Activated CD4-positive, CD25-positive, alpha-beta regulatory T cell treated with anti-CD3 and anti-CD28 coated beads, Interleukin-2, amount 50 U/mL, for 24 hours (primary cell): ENCODE measurements at regions not wholly inside any gene's neighbourhood (a gene's known extent, or its start where the extent isn't known, plus 50 kb on each side); places are given as distances from the start of the nearest gene placed in this dataset.

Source experiments
- ATAC-seq, 2 donors: fragments of 150-1000 bp; cut with Tn5 transposase; one replicate each; pipeline ENCODE4 v1.10.0; 2021; ENCODE audit warnings: mild to moderate bottlenecking in 1 of 2, moderate library complexity in 1 of 2

- no peak for ATAC-seq
These were observed 107.3 kb upstream of the CCDC196 start for GRCh38 chr14:66378712-66379505.

- ATAC-seq: no peak
These were observed 106.0 kb upstream of the CCDC196 start for GRCh38 chr14:66380143-66380542.

DNA sequence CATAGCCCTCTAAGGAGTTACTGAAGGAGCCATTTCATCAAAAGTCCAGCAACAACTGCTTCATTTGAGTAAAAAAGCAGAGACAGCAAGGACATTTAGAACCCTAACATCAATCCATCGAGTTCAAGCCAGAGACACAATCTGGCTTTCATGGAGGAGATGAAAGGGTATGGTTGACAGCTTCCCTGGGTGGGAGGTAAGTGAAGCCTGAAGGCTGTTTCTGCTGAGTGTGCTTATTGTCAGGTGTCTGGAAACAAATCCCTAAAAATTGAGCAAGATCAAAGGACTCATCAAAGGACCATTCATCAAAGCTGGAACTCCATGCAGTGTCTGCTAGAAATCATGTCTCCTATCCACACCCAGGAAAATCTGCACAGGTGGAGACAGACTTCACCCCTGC is 104.4 kb upstream of the CCDC196 start:
- ATAC-seq: no peak

DNA sequence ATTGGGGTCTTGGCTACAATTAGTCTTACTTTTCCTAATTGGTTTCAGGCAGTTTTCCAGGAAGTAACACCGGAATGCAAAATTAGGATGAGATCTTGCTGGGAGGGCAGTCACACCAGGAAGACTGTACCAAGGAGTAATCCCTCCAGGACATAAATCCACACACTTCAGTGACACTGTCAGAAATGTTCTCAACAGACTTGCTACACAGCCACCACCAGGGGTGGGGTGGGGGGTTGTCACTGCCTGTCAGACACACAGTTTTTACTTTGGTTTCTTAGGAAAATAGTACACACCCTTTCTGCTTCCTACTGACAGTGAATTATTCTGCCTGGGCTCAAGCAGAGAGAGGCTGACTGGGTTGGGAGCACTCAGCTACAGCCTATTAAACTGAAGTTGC is 102.9 kb upstream of the CCDC196 start:
- no peak for ATAC-seq

GRCh38 chr14:66383771-66384170 is 102.4 kb upstream of the CCDC196 start:
- ATAC-seq: peak in 1 of 2 donors; percentile 38

DNA sequence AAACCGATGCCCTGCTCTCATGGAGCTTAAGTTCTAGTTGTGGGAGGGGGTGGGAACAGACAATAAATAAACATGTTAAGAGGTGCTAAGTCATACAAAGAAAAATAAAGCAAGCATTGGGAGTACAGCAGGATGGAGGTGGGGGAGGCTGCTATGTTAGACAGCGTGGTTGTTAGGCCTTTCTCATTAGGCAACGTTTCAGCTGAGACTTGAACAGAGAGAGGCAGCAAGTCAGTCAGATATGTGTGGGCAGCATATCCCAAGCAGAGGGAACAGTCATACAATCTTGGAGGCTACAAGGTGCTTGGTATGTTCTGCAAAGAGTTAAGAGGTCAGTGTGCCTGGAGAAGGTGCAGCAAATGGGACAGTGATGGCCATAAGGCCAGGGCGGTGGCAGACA is 97.7 kb upstream of the CCDC196 start:
- no peak for ATAC-seq

DNA sequence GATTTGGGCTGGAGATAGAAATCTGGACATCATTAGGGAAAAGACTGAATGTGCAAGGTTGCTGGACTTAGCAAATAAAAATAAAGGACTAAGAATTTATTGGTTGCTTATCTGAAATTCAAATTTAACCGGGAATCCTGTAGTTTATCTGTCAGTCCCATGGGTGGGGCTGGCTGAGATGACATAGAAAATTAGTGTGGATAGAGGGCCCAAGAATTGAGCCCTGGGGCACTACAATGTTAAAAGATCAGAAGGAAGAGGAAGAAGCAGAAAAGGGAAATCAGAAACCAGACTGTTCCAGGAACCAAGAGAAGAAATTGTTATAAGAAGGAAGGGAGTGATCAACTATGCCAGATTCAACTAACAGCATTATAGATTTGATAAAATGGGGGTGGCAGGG is 96.7 kb upstream of the CCDC196 start:
- ATAC-seq: no peak

DNA sequence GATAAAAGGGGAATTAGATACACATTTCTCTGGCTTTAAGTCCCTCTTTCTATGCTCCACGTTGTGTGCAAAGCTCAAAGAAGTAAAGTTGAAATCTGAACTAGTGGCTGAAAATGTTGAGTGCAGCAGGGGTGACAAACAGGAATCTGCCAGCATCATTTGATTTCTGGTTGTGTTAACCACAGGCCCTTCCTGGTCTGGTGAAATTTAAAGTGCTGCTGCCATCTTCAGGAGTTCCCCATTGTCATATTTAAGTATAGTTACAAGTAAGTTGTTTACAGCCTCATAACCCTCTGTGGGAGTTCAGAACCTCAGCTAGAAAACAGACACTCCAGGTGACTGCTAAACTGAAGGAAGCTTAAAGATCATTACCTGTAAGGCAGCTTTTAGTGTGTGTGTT is 90.9 kb upstream of the CCDC196 start:
- peak; percentile 21 to 48 for ATAC-seq

DNA sequence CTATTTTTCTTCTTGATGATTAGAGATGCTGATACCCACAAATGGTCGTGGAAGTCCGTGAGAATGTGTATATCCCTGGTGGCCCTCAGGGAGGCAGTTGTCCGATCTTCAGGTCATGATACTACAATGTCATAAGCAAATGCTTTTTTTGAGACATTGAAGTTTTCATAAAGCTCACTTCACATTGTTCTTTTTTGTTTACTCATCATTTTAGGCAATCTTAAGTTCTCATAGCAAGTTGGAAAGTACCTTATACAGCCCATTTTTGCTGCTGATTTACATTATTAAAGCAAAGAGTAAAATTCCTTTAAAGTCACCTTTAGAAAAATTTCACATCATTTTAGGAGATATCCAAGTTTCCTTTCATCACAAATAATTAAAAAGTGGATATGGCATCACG is 90.0 kb upstream of the CCDC196 start:
- no peak for ATAC-seq

GRCh38 chr14:66398437-66398836 is 87.7 kb upstream of the CCDC196 start:
- ATAC-seq: peak; percentile 30 to 38

- no peak for ATAC-seq
These were observed 84.6 kb upstream of the CCDC196 start for GRCh38 chr14:66401449-66402095.

GRCh38 chr14:66403183-66403582 is 83.0 kb upstream of the CCDC196 start:
- ATAC-seq: no peak

DNA sequence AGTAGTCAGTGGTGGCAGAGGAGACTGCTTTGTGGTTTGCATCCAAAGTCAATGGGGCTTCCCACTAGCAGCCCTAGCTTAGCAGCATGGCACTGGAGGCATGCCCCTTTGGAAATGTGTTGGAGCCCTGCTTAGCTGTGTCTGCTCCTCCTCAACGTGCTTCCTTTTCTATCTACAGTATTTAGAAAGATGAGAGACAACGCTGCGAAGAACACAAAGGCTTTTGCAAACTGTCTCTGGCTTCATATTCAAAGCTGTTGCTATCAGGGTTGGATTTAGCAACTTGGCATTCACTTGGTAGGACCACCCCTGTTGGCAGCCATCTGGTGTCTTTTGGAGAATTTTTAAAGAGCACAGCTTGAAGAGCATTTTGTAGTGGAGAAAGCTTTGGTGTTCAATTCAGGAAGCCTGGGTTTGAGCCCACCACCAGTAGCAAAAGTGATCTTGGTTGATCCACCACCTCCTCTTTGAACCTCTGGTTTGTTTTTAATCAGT is 82.1 kb upstream of the CCDC196 start:
- ATAC-seq: no peak

DNA sequence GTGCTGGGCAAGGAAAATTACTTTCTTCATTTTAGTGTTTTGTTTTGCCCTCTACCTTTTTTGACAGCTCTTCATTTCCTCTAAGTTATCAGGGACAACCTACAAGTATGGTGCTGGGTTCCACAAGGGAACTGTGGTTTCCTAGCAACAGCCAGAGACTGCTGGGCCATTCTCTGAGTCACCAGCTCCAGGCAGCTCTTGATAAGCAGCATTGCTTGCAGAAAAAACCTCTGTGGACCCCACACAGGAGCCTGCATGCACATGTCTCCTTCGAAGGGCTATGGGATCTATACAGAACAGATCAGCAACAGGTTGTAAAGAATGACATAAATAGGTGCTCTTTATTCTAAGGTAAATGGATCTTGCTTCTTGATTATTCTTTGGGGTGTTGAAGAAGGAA is 81.0 kb upstream of the CCDC196 start:
- ATAC-seq: no peak

- ATAC-seq: no peak
These were observed 72.3 kb upstream of the CCDC196 start for GRCh38 chr14:66413901-66414300.

DNA sequence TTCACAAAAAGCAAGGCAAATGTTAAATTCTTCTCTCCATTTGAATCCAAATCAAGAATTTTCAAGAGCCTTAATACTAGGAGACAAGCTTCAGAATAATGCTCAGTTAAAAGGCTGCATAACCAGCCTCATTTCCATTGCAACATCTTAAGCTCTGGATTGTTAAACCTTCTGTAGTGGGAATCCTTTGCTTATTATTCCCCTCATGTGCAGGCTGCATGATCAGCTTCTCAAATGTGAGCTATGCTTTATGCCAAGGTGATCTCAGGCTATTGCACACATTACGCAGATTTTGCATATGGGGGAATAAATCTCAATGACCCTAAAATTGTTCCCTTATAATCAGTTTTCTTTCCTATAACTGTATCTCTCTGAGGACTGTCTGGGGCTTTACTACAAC is 71.7 kb upstream of the CCDC196 start:
- no peak for ATAC-seq

- ATAC-seq: no peak
These were observed 65.7 kb upstream of the CCDC196 start for GRCh38 chr14:66420251-66421006.

DNA sequence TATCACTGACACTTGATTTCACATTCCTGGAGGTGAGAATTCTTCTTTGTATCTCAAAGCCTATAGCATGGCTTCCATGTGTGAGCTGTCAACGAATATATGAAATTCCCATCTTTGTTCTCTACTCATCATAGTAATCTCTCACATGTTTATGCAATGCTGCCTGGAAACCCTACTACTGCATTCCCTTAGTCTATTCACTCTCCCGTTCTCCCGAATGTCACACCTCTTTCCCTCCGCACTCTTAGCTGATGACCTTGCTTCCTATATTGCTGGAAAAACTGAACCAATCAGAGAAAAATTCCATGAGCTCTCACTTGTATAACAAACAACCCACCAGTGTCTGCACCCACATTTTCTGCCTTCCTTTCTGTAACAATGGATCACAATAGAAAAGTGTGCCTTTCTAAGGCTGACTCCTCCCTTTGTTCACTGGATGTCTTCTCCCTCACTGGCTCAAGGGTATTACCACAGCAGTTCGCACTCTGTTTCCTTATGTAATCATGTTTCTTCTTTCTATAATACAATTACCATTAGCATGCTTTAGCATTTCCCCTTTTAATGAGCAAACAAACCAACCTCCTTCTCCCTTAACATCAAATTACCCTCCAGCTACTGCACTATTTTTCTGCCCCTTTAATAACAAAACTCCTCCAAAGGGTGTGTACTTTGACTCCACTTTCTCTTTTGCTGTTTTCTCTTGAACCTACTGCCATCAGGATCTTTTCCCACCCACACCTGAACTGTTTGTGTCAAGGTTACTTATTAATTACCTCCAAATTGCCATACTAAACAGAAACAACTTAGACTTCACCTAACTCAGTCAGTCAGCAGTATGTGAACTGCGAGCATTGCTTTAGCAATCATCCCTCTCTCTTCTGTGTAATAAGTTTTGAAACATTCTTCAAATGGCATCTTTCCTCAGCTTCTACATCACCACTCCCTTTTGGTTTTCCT is 63.9 kb upstream of the CCDC196 start:
- no peak for ATAC-seq

DNA sequence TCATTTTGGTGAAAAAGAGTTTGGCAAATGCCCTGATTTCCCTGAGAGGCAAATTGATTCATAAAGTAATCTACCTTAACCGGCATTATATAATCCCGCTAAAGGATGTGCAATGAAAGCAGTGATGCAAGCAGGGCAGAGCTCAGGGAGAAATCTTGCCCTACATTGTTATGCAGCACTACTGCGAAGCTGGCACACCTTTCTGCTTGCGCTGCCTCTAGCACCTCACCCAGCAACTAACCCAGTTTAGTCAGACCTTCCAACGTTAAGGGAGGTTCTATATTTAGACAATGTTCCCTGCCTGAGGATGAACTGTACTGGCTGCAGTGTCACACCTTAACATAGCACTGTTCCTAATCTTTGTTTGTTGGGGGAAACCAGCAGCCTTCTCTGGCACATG is 60.8 kb upstream of the CCDC196 start:
- no peak for ATAC-seq

- no peak for ATAC-seq
These were observed 59.7 kb upstream of the CCDC196 start for GRCh38 chr14:66426451-66426850.

DNA sequence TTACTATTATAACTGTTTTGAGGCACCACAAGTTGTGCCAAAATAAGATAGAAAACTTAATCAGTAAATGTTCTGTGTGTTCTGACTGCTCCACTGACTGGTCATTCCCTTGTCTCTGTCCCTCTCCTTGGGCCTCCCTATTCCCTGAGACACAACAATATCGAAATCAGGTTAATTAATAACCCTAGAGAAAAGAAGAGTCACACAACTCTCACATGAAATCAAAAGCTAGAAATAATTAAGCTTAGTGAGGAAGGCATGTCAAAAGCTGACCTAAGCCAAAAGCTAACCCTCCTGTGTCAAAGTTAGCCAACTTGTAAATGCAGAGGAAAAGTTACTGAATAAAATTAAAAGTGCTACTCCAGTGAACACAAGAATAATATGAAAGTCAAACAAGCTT is 53.8 kb upstream of the CCDC196 start:
- no peak for ATAC-seq

- ATAC-seq: no peak
These were observed 51.7 kb upstream of the CCDC196 start for GRCh38 chr14:66434464-66434863.
